ENCODE measurements at regions not wholly inside any gene's neighbourhood (a gene's known extent, or its start where the extent isn't known, plus 50 kb on each side); places are given as distances from the start of the nearest gene placed in this dataset.

- in situ Hi-C loops (cut with HindIII; ENCODE audit: low sequenced_read_pairs), result no loop called here
These were observed 908.5 kb upstream of the CNTNAP5 start for GRCh38 chr2:123116595-123116994.

- in situ Hi-C loops (cut with HindIII; ENCODE audit: low sequenced_read_pairs), result no loop called here
These were observed 897.9 kb upstream of the CNTNAP5 start for GRCh38 chr2:123127236-123127635.

- in situ Hi-C loops (cut with HindIII; ENCODE audit: low sequenced_read_pairs), result no loop called here
These were observed 896.1 kb upstream of the CNTNAP5 start for GRCh38 chr2:123128951-123129350.

- in situ Hi-C loops (cut with HindIII; ENCODE audit: low sequenced_read_pairs), result no loop called here
These were observed 888.7 kb upstream of the CNTNAP5 start for GRCh38 chr2:123136419-123136818.

GRCh38 chr2:123144082-123144481, 881.0 kb upstream of the CNTNAP5 start:
- in situ Hi-C loops (cut with HindIII; ENCODE audit: low sequenced_read_pairs), result no loop called here

GRCh38 chr2:123153041-123153440, 872.0 kb upstream of the CNTNAP5 start:
- in situ Hi-C loops (cut with HindIII; ENCODE audit: low sequenced_read_pairs), result no loop called here

- in situ Hi-C loops (cut with HindIII; ENCODE audit: low sequenced_read_pairs), result no loop called here
These were observed 870.9 kb upstream of the CNTNAP5 start for GRCh38 chr2:123154195-123154594.

GRCh38 chr2:123157016-123157415, 868.1 kb upstream of the CNTNAP5 start:
- in situ Hi-C loops (cut with HindIII; ENCODE audit: low sequenced_read_pairs), result no loop called here

GRCh38 chr2:123162400-123163016, 862.6 kb upstream of the CNTNAP5 start:
- in situ Hi-C loops (cut with HindIII; ENCODE audit: low sequenced_read_pairs), result no loop called here

- in situ Hi-C loops (cut with HindIII; ENCODE audit: low sequenced_read_pairs), result no loop called here
These were observed 861.7 kb upstream of the CNTNAP5 start for GRCh38 chr2:123163398-123163797.

- in situ Hi-C loops (cut with HindIII; ENCODE audit: low sequenced_read_pairs), result no loop called here
These were observed 860.9 kb upstream of the CNTNAP5 start for GRCh38 chr2:123164216-123164615.

GRCh38 chr2:123165616-123166015, 859.5 kb upstream of the CNTNAP5 start:
- in situ Hi-C loops (cut with HindIII; ENCODE audit: low sequenced_read_pairs), result no loop called here

GRCh38 chr2:123179526-123179925, 845.6 kb upstream of the CNTNAP5 start:
- in situ Hi-C loops (cut with HindIII; ENCODE audit: low sequenced_read_pairs), result no loop called here

GRCh38 chr2:123195957-123196356, 829.1 kb upstream of the CNTNAP5 start:
- in situ Hi-C loops (cut with HindIII; ENCODE audit: low sequenced_read_pairs), result no loop called here

GRCh38 chr2:123200035-123200434, 825.1 kb upstream of the CNTNAP5 start:
- in situ Hi-C loops (cut with HindIII; ENCODE audit: low sequenced_read_pairs), result no loop called here

GRCh38 chr2:123207245-123207644, 817.8 kb upstream of the CNTNAP5 start:
- in situ Hi-C loops (cut with HindIII; ENCODE audit: low sequenced_read_pairs), result no loop called here

GRCh38 chr2:123209202-123209601, 815.9 kb upstream of the CNTNAP5 start:
- in situ Hi-C loops (cut with HindIII; ENCODE audit: low sequenced_read_pairs), result no loop called here

GRCh38 chr2:123211181-123211580, 813.9 kb upstream of the CNTNAP5 start:
- in situ Hi-C loops (cut with HindIII; ENCODE audit: low sequenced_read_pairs), result no loop called here

- in situ Hi-C loops (cut with HindIII; ENCODE audit: low sequenced_read_pairs), result no loop called here
These were observed 779.9 kb upstream of the CNTNAP5 start for GRCh38 chr2:123245156-123245555.

GRCh38 chr2:123258877-123259539, 766.1 kb upstream of the CNTNAP5 start:
- in situ Hi-C loops (cut with HindIII; ENCODE audit: low sequenced_read_pairs), result no loop called here

GRCh38 chr2:123262856-123263255, 762.2 kb upstream of the CNTNAP5 start:
- in situ Hi-C loops (cut with HindIII; ENCODE audit: low sequenced_read_pairs), result no loop called here

GRCh38 chr2:123283431-123283830, 741.7 kb upstream of the CNTNAP5 start:
- in situ Hi-C loops (cut with HindIII; ENCODE audit: low sequenced_read_pairs), result no loop called here

GRCh38 chr2:123303731-123304130, 721.4 kb upstream of the CNTNAP5 start:
- in situ Hi-C loops (cut with HindIII; ENCODE audit: low sequenced_read_pairs), result no loop called here

Measured in endothelial cell of hepatic sinusoid (primary cell).